ENCODE measurements at regions not wholly inside any gene's neighbourhood (a gene's known extent, or its start where the extent isn't known, plus 50 kb on each side); places are given as distances from the start of the nearest gene placed in this dataset.

DNA sequence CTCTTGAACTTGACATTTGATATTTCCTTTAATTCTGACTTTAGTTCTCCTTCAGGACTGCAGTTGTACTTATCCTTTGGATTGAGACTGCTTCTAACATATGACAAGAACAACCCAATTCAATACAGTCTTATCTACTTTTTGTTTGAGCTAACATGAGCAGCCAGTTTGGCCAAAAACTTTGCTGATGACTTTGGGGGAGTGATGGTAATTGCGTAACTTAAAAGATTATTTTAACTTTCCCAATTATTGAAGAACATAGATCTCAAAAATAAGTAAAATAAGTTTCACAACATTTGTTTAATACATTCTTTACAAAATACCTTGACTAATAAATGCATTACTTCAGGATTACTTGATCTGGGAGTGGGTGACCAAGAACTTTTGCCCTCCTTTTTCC lies 1311.1 kb upstream of the NRXN1 start:
- TF ChIP-seq, protein P1, sequence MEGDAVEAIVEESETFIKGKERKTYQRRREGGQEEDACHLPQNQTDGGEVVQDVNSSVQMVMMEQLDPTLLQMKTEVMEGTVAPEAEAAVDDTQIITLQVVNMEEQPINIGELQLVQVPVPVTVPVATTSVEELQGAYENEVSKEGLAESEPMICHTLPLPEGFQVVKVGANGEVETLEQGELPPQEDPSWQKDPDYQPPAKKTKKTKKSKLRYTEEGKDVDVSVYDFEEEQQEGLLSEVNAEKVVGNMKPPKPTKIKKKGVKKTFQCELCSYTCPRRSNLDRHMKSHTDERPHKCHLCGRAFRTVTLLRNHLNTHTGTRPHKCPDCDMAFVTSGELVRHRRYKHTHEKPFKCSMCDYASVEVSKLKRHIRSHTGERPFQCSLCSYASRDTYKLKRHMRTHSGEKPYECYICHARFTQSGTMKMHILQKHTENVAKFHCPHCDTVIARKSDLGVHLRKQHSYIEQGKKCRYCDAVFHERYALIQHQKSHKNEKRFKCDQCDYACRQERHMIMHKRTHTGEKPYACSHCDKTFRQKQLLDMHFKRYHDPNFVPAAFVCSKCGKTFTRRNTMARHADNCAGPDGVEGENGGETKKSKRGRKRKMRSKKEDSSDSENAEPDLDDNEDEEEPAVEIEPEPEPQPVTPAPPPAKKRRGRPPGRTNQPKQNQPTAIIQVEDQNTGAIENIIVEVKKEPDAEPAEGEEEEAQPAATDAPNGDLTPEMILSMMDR (IDR thresholded peaks at IDR 0.05; ENCODE audit: insufficient read depth, low read length, poor library complexity, severe bottlenecking), result no peak
- no peak for TF ChIP-seq EZH2phosphoT487 (conservative IDR thresholded peaks at IDR 0.05; ENCODE audit: low read length)

All from SU-DHL-6 (cell line).